ENCODE measurements at regions not wholly inside any gene's neighbourhood (a gene's known extent, or its start where the extent isn't known, plus 50 kb on each side); places are given as distances from the start of the nearest gene placed in this dataset.

DNA sequence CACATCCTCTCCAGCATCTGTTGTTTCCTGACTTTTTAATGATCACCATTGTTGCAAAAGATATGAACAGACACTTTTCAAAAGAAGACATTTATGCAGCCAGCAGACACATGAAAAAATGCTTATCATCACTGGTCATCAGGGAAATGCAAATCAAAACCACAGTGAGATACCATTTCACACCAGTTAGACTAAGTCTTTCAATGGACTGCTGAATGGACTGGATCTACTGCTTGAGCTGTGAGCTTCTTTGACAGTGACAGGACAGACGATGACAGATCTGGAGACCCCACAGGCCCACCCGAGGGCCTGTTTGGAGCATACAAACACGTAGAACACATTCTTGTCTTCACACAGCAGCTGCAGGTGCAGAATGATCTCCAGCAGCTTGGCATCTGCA, 266.1 kb upstream of the RIOK2 start:
- TF ChIP-seq, protein P1, sequence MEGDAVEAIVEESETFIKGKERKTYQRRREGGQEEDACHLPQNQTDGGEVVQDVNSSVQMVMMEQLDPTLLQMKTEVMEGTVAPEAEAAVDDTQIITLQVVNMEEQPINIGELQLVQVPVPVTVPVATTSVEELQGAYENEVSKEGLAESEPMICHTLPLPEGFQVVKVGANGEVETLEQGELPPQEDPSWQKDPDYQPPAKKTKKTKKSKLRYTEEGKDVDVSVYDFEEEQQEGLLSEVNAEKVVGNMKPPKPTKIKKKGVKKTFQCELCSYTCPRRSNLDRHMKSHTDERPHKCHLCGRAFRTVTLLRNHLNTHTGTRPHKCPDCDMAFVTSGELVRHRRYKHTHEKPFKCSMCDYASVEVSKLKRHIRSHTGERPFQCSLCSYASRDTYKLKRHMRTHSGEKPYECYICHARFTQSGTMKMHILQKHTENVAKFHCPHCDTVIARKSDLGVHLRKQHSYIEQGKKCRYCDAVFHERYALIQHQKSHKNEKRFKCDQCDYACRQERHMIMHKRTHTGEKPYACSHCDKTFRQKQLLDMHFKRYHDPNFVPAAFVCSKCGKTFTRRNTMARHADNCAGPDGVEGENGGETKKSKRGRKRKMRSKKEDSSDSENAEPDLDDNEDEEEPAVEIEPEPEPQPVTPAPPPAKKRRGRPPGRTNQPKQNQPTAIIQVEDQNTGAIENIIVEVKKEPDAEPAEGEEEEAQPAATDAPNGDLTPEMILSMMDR (IDR thresholded peaks at IDR 0.05; ENCODE audit: poor library complexity, severe bottlenecking): no peak
- TF ChIP-seq EZH2 (IDR thresholded peaks at IDR 0.05; ENCODE audit: borderline replicate concordance, insufficient read depth, low read length, poor library complexity, severe bottlenecking): no peak
- TF ChIP-seq MXI1 (conservative IDR thresholded peaks at IDR 0.05; ENCODE audit: poor library complexity, severe bottlenecking): no peak
- TF ChIP-seq SMC3 (conservative IDR thresholded peaks at IDR 0.05; ENCODE audit: poor library complexity): no peak
- no peak for TF ChIP-seq TAF1 (IDR thresholded peaks at IDR 0.05; ENCODE audit: low read depth)
- TF ChIP-seq, protein P2, sequence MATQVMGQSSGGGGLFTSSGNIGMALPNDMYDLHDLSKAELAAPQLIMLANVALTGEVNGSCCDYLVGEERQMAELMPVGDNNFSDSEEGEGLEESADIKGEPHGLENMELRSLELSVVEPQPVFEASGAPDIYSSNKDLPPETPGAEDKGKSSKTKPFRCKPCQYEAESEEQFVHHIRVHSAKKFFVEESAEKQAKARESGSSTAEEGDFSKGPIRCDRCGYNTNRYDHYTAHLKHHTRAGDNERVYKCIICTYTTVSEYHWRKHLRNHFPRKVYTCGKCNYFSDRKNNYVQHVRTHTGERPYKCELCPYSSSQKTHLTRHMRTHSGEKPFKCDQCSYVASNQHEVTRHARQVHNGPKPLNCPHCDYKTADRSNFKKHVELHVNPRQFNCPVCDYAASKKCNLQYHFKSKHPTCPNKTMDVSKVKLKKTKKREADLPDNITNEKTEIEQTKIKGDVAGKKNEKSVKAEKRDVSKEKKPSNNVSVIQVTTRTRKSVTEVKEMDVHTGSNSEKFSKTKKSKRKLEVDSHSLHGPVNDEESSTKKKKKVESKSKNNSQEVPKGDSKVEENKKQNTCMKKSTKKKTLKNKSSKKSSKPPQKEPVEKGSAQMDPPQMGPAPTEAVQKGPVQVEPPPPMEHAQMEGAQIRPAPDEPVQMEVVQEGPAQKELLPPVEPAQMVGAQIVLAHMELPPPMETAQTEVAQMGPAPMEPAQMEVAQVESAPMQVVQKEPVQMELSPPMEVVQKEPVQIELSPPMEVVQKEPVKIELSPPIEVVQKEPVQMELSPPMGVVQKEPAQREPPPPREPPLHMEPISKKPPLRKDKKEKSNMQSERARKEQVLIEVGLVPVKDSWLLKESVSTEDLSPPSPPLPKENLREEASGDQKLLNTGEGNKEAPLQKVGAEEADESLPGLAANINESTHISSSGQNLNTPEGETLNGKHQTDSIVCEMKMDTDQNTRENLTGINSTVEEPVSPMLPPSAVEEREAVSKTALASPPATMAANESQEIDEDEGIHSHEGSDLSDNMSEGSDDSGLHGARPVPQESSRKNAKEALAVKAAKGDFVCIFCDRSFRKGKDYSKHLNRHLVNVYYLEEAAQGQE (IDR thresholded peaks at IDR 0.05; ENCODE audit: borderline replicate concordance): no peak
- no peak for TF ChIP-seq RAD21 (conservative IDR thresholded peaks at IDR 0.05)
